Stimulated activated CD4-positive, alpha-beta T cell treated with anti-CD3 and anti-CD28 coated beads, Interleukin-4, amount 100 ng/mL, for 1 hour (primary cell): ENCODE measurements at regions not wholly inside any gene's neighbourhood (a gene's known extent, or its start where the extent isn't known, plus 50 kb on each side); places are given as distances from the start of the nearest gene placed in this dataset.
"Not testable (repeated sequence)": the region's sequence is repeated elsewhere in the genome, so short reads cannot be mapped to it uniquely, and the experiment has no call there.

Experiments used
- DNase-seq: peaks from one replicate; pipeline ENCODE4 v3.0.0-alpha.2; 2020

- DNase-seq, result not testable (repeated sequence)
These were observed 79.1 kb upstream of the CLDN5 start for GRCh38 chr22:19603346-19603745.

DNA sequence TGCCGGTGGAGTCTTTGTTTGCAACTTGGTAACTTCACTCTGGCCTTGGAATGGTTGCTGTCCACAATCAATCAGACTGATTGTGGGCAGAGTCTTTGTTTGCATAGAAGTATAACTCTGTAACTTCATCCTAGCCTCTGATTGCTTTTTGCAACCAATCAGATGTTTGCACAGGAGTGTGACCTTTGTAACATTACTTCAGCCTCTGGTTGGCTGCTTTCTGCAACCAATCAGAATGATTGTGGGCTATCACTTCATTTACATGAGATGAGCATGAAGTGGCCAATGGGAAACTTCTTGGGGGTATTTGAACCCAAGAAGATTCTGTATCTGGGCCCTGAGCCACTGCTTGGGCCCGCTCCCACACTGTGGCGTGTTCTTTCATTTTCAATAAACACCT is 79.6 kb upstream of the CLDN5 start:
- no peak for DNase-seq

DNA sequence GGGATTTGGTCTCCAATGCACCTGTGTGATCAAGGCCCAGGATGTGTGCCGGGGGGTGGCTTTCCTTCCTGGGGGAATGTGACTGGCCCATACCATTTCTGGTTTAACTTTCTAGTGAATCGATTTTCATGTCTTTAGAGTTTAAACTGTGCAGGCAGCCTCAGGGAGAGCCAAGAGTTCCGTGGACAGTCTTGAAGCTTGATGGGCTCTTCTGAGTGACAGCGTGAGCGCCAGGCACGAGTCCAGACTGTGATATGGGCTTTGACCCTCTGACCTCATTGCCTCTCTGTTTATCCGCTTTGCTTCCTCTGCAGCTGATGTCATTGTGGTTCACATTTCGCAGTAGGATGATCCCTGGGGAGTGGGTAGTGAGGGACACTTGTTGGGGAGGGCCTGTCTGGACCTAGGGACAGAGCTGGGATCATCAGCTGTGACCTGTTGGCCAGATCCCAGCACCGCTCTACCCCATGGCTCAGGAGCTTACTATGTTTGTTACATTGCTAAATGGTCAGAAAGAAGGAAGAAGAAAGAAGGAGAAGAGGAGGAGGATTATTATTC is 80.6 kb upstream of the CLDN5 start:
- DNase-seq, result no peak

DNA sequence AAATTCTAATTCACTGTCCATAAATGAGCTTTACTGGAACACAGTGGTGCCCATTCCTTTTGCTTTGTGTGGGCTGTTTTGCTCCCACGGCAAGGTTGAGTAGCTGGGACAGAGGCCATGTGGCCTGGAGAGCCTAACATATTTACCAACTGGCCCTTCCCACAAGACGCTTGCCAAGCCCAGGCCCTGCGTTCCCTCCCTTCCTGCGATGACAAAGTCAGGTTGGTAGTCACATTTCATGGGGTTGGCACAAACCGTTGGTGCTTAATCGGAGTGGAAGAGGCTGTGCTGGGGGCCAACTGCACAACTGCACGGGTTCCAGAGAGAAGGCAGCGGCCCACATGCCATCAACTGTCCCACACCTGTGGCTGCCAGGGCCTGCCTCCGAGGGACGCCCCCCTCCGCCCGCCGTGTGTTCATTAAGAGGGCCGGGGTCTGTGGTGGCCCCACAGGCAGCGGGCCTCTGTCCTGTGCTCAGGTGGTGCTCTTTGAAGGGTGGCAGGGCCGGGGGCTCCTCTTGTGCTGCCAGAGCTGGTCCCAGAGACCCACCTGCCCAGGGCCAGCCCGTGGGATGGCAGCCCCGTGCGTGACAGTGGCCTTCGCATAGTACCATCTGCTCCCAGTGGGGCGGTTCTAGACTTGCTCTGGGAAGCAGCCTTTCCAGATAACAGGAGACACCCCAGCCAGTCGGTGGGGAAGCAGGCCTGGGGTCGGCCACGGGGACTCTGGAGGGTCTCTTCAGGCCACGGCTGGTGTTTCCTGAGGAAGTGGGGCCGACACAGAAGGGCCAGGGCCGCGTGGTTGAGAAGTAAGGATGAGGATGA is 81.5 kb upstream of the CLDN5 start:
- no peak for DNase-seq

GRCh38 chr22:19606332-19607191 is 82.4 kb upstream of the CLDN5 start:
- DNase-seq, result no peak

DNA sequence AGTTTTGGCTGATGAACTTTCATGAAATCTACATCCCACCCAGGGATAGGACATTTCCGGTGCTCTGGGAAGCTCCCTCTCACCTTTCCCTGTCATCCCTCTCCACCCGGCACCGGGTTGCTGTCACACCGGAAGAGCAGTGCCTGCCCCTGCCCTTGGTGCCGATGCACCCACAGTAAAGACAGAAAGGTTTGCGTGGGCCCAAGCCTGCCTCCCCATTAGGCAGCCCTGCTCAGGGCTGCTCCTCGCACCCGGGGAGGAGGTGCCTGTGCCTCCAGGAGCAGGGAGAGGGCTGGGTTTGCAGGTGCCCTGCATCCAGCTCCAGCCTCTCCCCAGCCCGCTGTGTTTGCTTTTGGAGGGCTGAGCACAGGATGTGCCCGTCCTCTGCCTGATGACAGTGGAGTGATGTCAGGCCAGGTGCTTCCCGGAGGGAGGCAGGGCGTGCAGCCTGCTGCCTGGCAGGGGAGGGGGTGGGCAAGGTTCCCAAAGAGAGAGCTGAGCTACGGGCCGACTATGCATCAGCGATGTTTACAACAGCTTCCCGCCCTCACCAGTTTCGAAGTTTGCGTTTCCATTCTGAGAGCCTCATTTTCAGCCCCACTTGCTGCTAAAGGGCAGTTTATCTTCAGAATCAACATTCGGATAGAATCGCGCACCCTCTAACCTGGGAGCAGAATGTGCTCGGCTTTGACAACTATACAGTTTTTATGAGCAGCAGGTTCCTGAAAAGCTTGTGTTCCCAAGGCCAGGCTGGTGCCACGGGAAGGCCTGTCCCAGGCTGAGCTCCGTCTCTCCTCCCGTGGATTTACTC is 83.2 kb upstream of the CLDN5 start:
- DNase-seq, result peak; percentile 40

- no peak for DNase-seq
These were observed 83.9 kb upstream of the CLDN5 start for GRCh38 chr22:19608003-19608690.

DNA sequence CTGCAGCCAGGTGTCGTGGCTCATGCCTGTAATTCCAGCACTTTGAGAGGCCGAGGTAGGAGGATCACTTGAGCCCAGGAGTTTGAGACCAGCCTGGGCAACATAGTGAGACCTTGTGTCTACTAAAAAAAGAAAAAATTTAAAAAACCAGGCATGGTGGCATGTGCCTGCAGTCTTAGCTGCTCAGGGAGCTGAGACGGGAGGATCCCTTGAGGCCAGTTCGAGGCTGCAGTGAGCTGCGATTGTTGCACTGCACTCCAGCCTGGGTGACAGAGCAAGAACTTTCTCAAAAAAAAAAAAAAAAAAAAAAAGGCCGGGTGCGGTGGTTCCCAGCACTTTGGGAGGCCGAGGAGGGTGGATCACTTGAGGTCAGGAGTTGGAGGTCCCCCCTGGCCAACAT is 85.5 kb upstream of the CLDN5 start:
- DNase-seq, result not testable (repeated sequence)

DNA sequence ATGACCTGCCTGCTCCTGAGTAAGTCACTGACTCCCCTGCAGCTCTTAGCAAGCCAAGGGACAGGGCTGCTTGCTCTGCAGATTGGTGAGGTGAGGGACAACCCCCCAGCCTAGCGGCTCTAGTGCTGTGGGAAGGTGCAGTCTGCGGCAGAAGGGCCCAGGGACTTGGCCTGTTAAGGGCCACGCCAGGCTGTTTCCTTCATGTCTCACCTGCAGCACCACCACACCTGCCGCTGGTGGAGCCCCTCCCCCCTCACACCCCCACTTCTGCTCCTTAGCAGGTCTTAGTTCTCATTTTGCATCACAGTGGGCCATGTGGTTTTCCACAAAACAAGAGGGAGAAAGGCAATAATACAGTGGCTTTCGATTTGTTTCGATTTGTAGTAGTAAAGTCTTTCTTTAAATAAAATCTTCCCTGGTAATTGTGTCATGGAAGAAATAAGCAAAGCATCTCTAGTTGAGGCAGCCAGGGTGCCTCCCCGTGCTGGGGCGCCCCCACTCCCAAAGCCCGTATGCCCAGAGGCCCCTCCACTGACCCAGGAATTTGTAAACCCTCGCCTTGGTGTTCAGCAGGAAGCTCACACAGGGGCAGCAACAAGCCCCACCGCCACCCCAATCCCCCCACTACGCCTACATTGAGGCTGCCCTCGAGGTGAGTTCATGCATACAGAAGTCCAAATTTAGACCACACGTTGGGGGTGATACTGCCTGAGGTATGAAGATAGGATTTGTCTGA is 86.5 kb upstream of the CLDN5 start:
- DNase-seq, result peak; percentile 19

DNA sequence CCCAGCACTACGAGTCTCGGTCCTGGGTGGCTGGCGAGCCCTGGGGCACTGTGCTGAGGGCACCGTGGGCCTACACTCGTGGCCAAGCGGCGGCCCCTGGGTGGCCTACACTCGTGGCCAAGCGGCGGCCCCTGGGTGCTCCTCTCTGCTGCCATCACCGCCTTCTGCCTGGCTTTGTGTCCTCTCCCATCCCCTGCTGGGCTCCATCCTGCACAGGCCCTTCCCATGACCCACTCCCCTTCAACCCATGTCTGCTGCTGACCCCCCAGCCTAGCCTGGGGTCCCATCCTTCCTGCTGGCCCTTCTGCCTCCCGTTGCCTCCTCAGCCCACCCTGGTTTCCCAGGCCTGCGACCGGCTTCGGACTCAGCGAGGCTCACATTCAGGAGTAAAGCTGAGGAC is 87.4 kb upstream of the CLDN5 start:
- DNase-seq, result no peak

DNA sequence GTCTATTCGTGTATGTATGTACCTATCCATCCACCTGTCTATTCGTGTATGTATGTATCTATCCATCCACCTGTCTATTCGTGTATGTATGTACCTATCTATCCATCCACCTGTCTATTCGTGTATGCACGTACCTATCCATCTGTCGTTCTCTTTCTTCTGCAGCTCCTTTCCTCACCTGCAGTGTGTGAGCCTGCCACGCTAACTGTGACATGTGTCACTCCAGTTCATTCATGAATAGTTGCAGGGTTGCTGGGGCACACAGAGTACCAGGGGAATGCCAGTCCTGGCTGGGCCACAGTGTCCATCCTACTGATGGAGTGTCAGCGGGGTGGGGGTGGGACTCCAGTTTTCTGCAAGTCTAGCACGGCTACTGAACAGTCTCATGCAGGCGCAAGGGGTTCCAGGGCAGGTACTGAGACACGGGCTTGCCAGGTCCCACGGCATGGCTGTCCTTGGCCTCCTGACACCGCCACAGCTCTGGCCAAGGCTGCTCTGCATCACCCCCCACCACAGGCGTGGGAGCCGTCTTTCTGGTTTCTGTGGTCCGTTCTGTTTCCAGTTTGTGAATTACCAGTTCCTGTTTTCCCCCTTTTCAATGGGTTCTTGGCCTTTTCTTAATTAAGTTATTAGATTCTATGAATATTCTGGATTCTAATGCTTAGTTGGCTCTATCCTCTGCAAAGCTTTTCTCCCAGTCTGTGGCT is 88.8 kb upstream of the CLDN5 start:
- DNase-seq, result no peak

DNA sequence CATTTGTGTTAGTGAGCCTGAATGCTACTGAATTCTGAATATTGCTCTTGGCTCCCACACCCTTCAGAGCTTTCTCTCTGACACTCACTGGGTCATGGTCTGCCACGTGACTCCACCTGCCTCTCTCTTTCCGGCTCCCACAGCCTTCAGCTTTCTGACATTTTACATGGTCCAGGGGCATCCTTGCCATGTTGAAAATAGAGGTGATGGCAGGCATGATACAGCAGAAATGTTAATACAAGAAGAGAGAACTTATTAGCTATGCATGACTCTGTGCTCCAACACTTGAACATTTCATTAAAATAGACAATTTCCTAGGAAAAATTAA is 90.3 kb upstream of the CLDN5 start:
- no peak for DNase-seq

DNA sequence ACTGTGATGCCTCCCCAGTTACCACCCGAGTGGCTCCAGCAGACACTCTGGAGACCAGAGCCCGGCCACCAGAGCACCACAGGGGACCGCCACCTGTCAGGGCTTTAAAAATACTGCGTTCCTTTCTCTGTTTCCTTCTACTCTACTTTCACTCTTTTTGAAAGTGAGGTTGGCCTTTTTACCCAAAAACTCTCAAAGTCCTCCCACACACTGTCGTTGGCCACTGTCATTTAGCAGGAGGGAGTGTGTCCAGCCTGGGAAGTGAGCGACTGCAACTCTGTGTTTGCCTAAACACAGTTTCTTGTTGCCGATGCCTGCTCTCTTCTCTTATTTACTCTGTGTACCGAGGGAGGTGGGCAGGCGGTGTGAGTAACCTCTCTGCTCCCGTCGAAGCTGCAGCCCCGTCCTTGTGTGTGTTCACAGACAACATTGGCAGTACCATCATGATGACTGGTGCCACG is 90.8 kb upstream of the CLDN5 start:
- no peak for DNase-seq

DNA sequence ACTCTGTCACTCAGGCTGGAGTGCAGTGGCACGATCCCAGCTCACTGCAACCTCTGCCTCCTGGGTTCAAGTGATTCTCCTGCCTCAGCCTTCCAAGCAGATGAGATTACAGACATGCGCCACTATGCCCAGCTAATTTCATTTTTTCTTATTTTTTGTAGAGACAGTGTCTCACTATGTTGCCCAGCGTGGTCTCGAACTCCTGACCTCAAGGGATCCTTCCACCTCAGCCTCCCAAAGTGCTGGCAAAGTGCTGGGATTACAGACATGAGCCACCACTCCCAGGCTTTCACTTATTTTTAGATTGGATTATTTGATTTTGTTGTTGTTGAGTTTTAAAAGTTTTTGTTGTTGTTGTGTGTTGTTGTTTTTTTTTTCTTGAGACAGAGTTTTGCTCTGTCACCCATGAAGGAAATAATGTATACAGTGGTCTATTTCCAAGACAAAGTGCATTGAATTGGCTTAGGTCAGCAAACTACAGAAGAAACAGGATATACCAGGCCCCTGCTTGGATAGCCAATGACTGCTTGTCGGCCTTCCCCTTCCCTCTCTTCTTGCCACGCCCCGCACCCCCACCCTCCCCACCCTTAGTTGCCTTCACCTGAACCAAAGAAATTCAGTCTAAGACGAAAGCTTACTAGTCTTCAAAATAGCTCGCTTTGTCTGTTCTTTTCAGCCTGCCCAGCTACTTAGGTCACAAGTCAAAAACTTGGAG is 91.8 kb upstream of the CLDN5 start:
- no peak for DNase-seq

- no peak for DNase-seq
These were observed 94.9 kb upstream of the SEPTIN5 start for GRCh38 chr22:19619144-19620009.

GRCh38 chr22:19620742-19621371 is 93.4 kb upstream of the SEPTIN5 start:
- DNase-seq, result no peak

- no peak for DNase-seq
These were observed 92.8 kb upstream of the SEPTIN5 start for GRCh38 chr22:19621373-19622060.

- DNase-seq, result no peak
These were observed 92.3 kb upstream of the SEPTIN5 start for GRCh38 chr22:19622061-19622441.
